Tibial nerve (tissue), 4 donors: ENCODE measurements at regions not wholly inside any gene's neighbourhood (a gene's known extent, or its start where the extent isn't known, plus 50 kb on each side); places are given as distances from the start of the nearest gene placed in this dataset.

ENCODE experiments used
- DNase-seq, 2 donors: peaks; one replicate each; pipeline ENCODE4 v3.0.0-alpha.2; 2019; ENCODE audit warnings: low spot score in 2 of 2
- H3K27ac ChIP-seq, 4 donors: fragments of 200-600 bp; sonication (generic) in 3 of 4; one replicate each; pipeline ENCODE4 v1.5.1; 2017 to 2019; ENCODE audit warnings: mild to moderate bottlenecking in 1 of 4
- H3K27me3 ChIP-seq, 2 donors: fragments of 200-600 bp; sonication (generic) in 1 of 2; one replicate each; pipeline versions ENCODE4 v1.5.1 to v1.6.0; 2017 to 2019
- H3K36me3 ChIP-seq, 3 donors: fragments of 200-600 bp; sonication (generic); one replicate each; pipeline ENCODE4 v1.5.1; 2018 to 2019
- H3K4me1 ChIP-seq, 4 donors: fragments of 200-600 bp; sonication (generic) in 3 of 4; one replicate each; pipeline ENCODE4 v1.5.1; 2017 to 2019
- H3K4me3 ChIP-seq, 4 donors: fragments of 200-600 bp; sonication (generic) in 3 of 4; one replicate each; pipeline ENCODE4 v1.5.1; 2017 to 2019; ENCODE audit warnings: mild to moderate bottlenecking in 1 of 4, moderate library complexity in 1 of 4
- H3K9me3 ChIP-seq, 4 donors: fragments of 200-600 bp; sonication (generic) in 3 of 4; one replicate each; pipeline ENCODE4 v1.5.1; 2017 to 2019
- EP300 ChIP-seq, 2 donors: sonication (generic); formaldehyde crosslinking; IDR thresholded peaks; one replicate each; pipeline ENCODE4 v1.6.1; 2017; ENCODE audit warnings: antibody characterized with exemption in 2 of 2, mild to moderate bottlenecking in 1 of 2
- POLR2A ChIP-seq, 2 donors: fragments of 450-650 bp; IDR thresholded peaks; one replicate each; pipeline ENCODE4 v1.6.1; 2017; ENCODE audit warnings: antibody characterized with exemption in 2 of 2, mild to moderate bottlenecking in 2 of 2, moderate library complexity in 2 of 2
- WGBS, 2 donors: methylation state at CpG; one replicate each; pipeline ENCODE4 v1.1.5; 2018; 5-methylcytosine and 5-hydroxymethylcytosine counted together
- TF ChIP-seq, protein P1 (sequence below), 5 experiments: fragments of 200-600 bp in 3 of 5; fragments of 450-650 bp in 2 of 5; sonication (generic) in 3 of 5; IDR thresholded peaks; one replicate each; pipeline ENCODE4 v1.5.1; 2016 to 2019; ENCODE audit warnings: antibody characterized with exemption in 5 of 5, mild to moderate bottlenecking in 3 of 5, moderate library complexity in 2 of 5

DNA sequence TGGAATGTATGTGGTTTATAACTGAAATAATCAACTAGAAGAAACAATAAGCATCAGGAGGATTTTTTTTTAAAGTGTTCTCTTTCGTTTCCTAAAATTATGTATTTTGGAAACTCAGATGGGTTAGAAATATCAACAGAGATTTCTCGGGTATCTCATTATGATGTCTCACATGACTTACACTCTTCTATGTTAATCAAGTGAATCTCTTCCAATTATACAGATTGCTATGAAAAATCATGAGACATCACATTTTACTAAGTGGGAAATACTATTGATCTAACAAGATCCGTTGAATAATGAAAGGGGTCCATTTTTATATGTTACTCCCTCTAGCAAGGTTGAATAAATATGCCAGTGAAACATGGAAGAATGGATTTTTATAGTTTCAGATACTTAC is 54.7 kb upstream of the NRIP1 start:
- no peak overlapping the region for H3K4me3 ChIP-seq
- H3K9me3 ChIP-seq: no peaks in the 10 kb centered on the region
- TF ChIP-seq POLR2A (IDR thresholded peaks at IDR 0.05) (no peak), EP300 (IDR thresholded peaks at IDR 0.05) (no peak)
- TF ChIP-seq, protein P1, sequence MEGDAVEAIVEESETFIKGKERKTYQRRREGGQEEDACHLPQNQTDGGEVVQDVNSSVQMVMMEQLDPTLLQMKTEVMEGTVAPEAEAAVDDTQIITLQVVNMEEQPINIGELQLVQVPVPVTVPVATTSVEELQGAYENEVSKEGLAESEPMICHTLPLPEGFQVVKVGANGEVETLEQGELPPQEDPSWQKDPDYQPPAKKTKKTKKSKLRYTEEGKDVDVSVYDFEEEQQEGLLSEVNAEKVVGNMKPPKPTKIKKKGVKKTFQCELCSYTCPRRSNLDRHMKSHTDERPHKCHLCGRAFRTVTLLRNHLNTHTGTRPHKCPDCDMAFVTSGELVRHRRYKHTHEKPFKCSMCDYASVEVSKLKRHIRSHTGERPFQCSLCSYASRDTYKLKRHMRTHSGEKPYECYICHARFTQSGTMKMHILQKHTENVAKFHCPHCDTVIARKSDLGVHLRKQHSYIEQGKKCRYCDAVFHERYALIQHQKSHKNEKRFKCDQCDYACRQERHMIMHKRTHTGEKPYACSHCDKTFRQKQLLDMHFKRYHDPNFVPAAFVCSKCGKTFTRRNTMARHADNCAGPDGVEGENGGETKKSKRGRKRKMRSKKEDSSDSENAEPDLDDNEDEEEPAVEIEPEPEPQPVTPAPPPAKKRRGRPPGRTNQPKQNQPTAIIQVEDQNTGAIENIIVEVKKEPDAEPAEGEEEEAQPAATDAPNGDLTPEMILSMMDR (IDR thresholded peaks at IDR 0.05): no peak
- DNase-seq: no peak
- H3K27ac ChIP-seq: no peak overlapping the region
- H3K36me3 ChIP-seq: no peaks in the 10 kb centered on the region
- 63 to 66% methylated on average over 3 of the region's 3 CpGs for WGBS, 2 donors
- peaks cover 0 to 26% (median 14%) of the 10 kb centered on the region in 4 donors for H3K4me1 ChIP-seq
- H3K27me3 ChIP-seq: no peaks in the 10 kb centered on the region

DNA sequence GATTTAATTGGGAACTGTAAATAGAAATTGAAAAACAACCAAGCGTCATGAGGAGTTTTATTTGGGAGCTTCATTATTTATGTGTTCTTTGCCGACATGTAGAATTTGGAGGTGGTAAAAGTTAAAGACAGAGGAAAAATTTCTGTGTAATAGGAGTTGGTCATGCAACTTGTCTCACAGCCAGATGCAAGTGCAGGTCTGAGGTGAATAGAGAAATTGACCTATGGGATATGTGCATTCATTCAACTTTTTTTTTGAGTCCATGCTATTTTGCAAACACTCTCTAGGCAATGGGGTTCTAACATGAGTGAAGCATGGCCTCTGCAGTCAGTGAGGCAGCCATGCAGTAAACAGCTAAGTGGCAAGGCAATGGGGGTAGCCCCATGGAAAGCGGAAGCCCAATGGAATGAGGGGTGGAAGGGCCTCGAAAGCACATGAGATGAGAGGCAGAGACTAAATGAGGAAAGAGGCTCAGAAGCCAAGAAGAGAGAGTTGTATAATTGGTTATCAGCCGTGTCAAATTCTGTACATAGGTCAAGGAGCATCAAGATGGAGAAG is 56.4 kb upstream of the NRIP1 start:
- TF ChIP-seq, protein P1 (IDR thresholded peaks at IDR 0.05): no peak
- TF ChIP-seq POLR2A (IDR thresholded peaks at IDR 0.05): no peak
- no peak for TF ChIP-seq EP300 (IDR thresholded peaks at IDR 0.05)
- H3K4me1 ChIP-seq: peaks cover 0 to 26% (median 14%) of the 10 kb centered on the region in 4 donors
- 67 to 69% methylated on average over 5 of the region's 5 CpGs for WGBS, 2 donors
- H3K27ac ChIP-seq: peak overlapping the region in 2 of 4 donors; percentile 63 to 64
- no peak for DNase-seq
- no peaks in the 10 kb centered on the region for H3K9me3 ChIP-seq
- no peaks in the 10 kb centered on the region for H3K27me3 ChIP-seq
- H3K4me3 ChIP-seq: no peak overlapping the region
- H3K36me3 ChIP-seq: no peaks in the 10 kb centered on the region

DNA sequence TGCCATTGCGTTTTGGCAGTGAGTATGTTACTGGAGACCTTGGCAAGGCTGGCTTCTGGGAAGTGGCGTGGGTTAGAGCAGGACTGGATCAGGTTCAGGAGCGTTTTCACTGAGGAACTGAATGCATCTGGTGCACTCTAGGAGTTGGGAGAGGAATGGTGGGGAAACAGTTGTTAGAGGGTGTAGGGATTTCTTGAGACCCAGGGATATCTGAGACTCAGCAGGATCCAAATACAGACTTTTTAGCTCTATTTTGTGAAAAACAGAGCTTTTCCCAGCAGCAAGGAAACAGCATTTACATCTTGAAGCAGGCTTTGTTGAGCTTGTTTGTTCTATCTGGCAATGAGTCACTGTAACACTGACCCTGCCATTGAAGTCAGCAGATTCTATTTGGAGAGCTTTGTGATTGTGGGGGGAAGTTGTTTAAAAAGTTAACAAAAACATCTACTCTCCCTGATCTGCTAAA is 56.9 kb upstream of the NRIP1 start:
- WGBS, 2 donors: 9 to 27% methylated on average over 3 of the region's 3 CpGs
- Histone ChIP-seq H3K4me1 (peaks cover 0 to 26% (median 14%) of the 10 kb centered on the region in 4 donors), H3K27ac (peak overlapping the region in 2 of 4 donors; percentile 63 to 64), H3K9me3 (no peaks in the 10 kb centered on the region), H3K27me3 (no peaks in the 10 kb centered on the region), H3K36me3 (no peaks in the 10 kb centered on the region), H3K4me3 (no peak overlapping the region)
- no peak for DNase-seq
- TF ChIP-seq EP300 (IDR thresholded peaks at IDR 0.05) (no peak), POLR2A (IDR thresholded peaks at IDR 0.05) (no peak)
- TF ChIP-seq, protein P1 (IDR thresholded peaks at IDR 0.05): no peak

DNA sequence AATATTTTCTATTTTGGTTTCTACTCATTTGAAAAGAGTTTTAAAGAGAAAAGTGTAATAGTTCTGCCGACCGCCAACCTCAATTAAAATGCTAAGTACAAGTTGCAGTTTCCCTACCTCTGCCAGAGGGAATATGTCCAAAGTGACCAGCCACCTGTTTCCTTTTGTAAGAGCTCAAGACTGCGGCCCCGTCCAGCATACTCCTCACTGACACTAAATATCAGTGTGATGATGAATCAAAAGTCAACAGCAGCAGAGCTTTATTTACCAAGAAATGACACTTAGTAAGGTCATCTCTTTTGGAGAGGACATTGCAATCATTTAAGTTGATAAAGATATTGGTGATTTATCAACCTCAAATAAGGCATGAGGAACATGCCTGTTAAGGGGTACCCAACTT is 57.4 kb upstream of the NRIP1 start:
- Histone ChIP-seq H3K4me3 (no peak overlapping the region), H3K4me1 (peaks cover 0 to 26% (median 14%) of the 10 kb centered on the region in 4 donors), H3K36me3 (no peaks in the 10 kb centered on the region), H3K27me3 (no peaks in the 10 kb centered on the region), H3K27ac (peak overlapping the region in 2 of 4 donors; percentile 63 to 64), H3K9me3 (no peaks in the 10 kb centered on the region)
- TF ChIP-seq POLR2A (IDR thresholded peaks at IDR 0.05): no peak
- TF ChIP-seq, protein P1 (IDR thresholded peaks at IDR 0.05): no peak
- no peak for TF ChIP-seq EP300 (IDR thresholded peaks at IDR 0.05)
- 42 to 44% methylated on average over 4 of the region's 4 CpGs for WGBS, 2 donors
- no peak for DNase-seq

DNA sequence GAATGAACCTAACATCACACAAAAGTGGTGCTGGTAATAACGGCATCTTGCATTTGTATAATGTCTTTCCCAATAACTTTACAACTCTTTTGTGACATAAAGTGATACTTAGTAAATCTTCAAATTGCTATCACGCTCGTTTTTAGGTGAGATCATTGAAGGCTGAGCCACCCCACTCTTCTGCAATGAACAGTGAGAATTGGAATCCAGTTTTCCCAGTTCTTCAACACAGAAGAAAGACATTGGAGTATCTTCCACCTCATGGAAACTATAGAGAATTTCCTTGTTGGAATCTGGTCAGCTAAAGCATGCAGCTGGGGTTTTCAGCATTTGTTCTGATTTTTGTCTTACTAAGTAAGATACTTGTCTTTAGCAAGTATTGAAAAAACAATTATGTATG is 59.9 kb upstream of the NRIP1 start:
- DNase-seq: no peak
- TF ChIP-seq, protein P1 (IDR thresholded peaks at IDR 0.05): no peak
- TF ChIP-seq EP300 (IDR thresholded peaks at IDR 0.05) (no peak), POLR2A (IDR thresholded peaks at IDR 0.05) (no peak)
- Histone ChIP-seq H3K36me3 (no peaks in the 10 kb centered on the region), H3K4me1 (peaks cover 0 to 19% (median 16%) of the 10 kb centered on the region in 4 donors), H3K27ac (no peak overlapping the region), H3K9me3 (no peaks in the 10 kb centered on the region), H3K27me3 (no peaks in the 10 kb centered on the region), H3K4me3 (no peak overlapping the region)
- 72 to 90% methylated on average over 3 of the region's 3 CpGs for WGBS, 2 donors
